Caco-2 (cell line): ENCODE measurements at regions not wholly inside any gene's neighbourhood (a gene's known extent, or its start where the extent isn't known, plus 50 kb on each side); places are given as distances from the start of the nearest gene placed in this dataset.

Experiments used
- BruUV-seq: library from RNA; stranded (reverse); fragments of 400-500 nt; replicated peaks from 2 replicates; lab custom pipeline; 2021; lab: Mats Ljungman, UMichigan
- CTCF ChIA-PET: fragments of 300-600 bp; sonication (Branson Sonifier 250); formaldehyde crosslinking; loops from one replicate; lab custom pipeline; 2022; ENCODE audit warnings: antibody characterized with exemption; lab: Charles Lee
- POLR2A ChIA-PET: fragments of 300-600 bp; sonication (Branson Sonifier 250); formaldehyde crosslinking; loops from one replicate; lab custom pipeline; 2022; ENCODE audit warnings: antibody characterized with exemption; lab: Charles Lee
- DNase-seq, 2 experiments: peaks; one replicate each; pipeline versions ENCODE4 v3.0.0 to v3.0.0-alpha.2; 2020 to 2022
- H3K27me3 ChIP-seq: replicated peaks from 2 replicates; pipeline ENCODE4 v1.6.0; 2011; ENCODE audit warnings: low read length; ENCODE audit not compliant: control insufficient read depth, insufficient read depth
- H3K36me3 ChIP-seq: 2 replicates; pipeline ENCODE4 v1.5.1; 2011; ENCODE audit warnings: low read length; ENCODE audit not compliant: control insufficient read depth, insufficient read depth
- H3K4me1 ChIP-seq: fragments of 250-450 bp; sonication (Bioruptor Pico); 2 replicates; pipeline ENCODE4 v1.5.1; 2020; ENCODE audit warnings: mild to moderate bottlenecking
- H3K4me3 ChIP-seq: 2 replicates; pipeline ENCODE4 v1.5.1; 2011; ENCODE audit warnings: low read depth, mild to moderate bottlenecking, control low read depth, low read length
- H3K9me3 ChIP-seq: fragments of 250-450 bp; sonication (Bioruptor Pico); 2 replicates; pipeline ENCODE4 v1.5.1; 2020; ENCODE audit warnings: mild to moderate bottlenecking, moderate library complexity
- H3K27ac Mint-ChIP-seq: one replicate; pipeline ENCODE4 v1.8.0; 2022; ENCODE audit warnings: mixed read lengths; ENCODE audit not compliant: unreplicated experiment
- H3K27me3 Mint-ChIP-seq: one replicate; pipeline ENCODE4 v1.8.0; 2022; ENCODE audit warnings: mixed read lengths; ENCODE audit not compliant: insufficient read depth, unreplicated experiment
- H3K36me3 Mint-ChIP-seq: one replicate; pipeline ENCODE4 v1.8.0; 2022; ENCODE audit warnings: mild to moderate bottlenecking, mixed read lengths; ENCODE audit not compliant: insufficient read depth, unreplicated experiment
- H3K4me1 Mint-ChIP-seq: one replicate; pipeline ENCODE4 v1.8.0; 2022; ENCODE audit warnings: low read depth, mixed read lengths; ENCODE audit not compliant: unreplicated experiment
- H3K4me3 Mint-ChIP-seq: one replicate; pipeline ENCODE4 v1.8.0; 2022; ENCODE audit warnings: mild to moderate bottlenecking, moderate library complexity, mixed read lengths; ENCODE audit not compliant: unreplicated experiment
- H3K9me3 Mint-ChIP-seq: one replicate; pipeline ENCODE4 v1.8.0; 2022; ENCODE audit warnings: mixed read lengths; ENCODE audit not compliant: unreplicated experiment
- CTCF ChIP-seq, 2 experiments: fragments of 200-600 bp in 1 of 2; IDR thresholded peaks; 1 replicate in 1 of 2; 2 replicates in 1 of 2; pipeline versions ENCODE4 v1.5.1 to v1.8.0; 2011 to 2022; ENCODE audit warnings: antibody characterized with exemption in 1 of 2, control low read depth in 1 of 2, inconsistent platforms in 1 of 2, low read depth in 1 of 2, low read length in 1 of 2, mild to moderate bottlenecking in 1 of 2, moderate library complexity in 1 of 2; ENCODE audit not compliant: insufficient read depth in 1 of 2, severe bottlenecking in 1 of 2, unreplicated experiment in 1 of 2
- intact Hi-C: fragments of 100-400 bp; cut with micrococcal nuclease; formaldehyde crosslinking; loops from one replicate; pipeline ENCODE4 v1.10.0; 2022; ENCODE audit not compliant: unreplicated experiment

GRCh38 chr17:31700973-31701372 lies 158.1 kb downstream of the COPRS start:
- no peaks in the 10 kb centered on the region for H3K36me3 Mint-ChIP-seq
- Histone ChIP-seq H3K9me3 (no peaks in the 10 kb centered on the region), H3K4me3 (no peak overlapping the region), H3K4me1 (peaks cover 6% of the 10 kb centered on the region), H3K36me3 (no peaks in the 10 kb centered on the region), H3K27me3 (no peaks in the 10 kb centered on the region)
- H3K4me3 Mint-ChIP-seq = no peak overlapping the region
- no peak overlapping the region for H3K27ac Mint-ChIP-seq
- H3K9me3 Mint-ChIP-seq = no peaks in the 10 kb centered on the region
- ChIA-PET POLR2A (interaction anchor here (0.7 kb wide), 1 partner anchor 48 kb away, joined by 3 read pairs; no protein-coding TSS in a partner anchor), CTCF (no interaction called here)
- intact Hi-C loops = no loop called here
- no peak for DNase-seq
- BruUV-seq = no TSS peak
- H3K27me3 Mint-ChIP-seq = no peaks in the 10 kb centered on the region
- TF ChIP-seq CTCF (IDR thresholded peaks at IDR 0.05; ENCODE audit: insufficient read depth in 1 of 2, low read depth in 1 of 2, low read length in 1 of 2, severe bottlenecking in 1 of 2, unreplicated experiment in 1 of 2) = no peak
- peaks cover 8% of the 10 kb centered on the region for H3K4me1 Mint-ChIP-seq

GRCh38 chr17:31699886-31700285 lies 159.2 kb downstream of the COPRS start:
- ChIA-PET POLR2A (no interaction called here), CTCF (interaction anchor here (0.6 kb wide), 1 partner anchor 144 kb away, joined by 4 read pairs; no protein-coding TSS in a partner anchor)
- no peak overlapping the region for H3K4me3 Mint-ChIP-seq
- no peaks in the 10 kb centered on the region for H3K36me3 Mint-ChIP-seq
- H3K4me1 Mint-ChIP-seq = peaks cover 8% of the 10 kb centered on the region
- intact Hi-C loops = loop anchor here (5.0 to 10.0 kb wide), 2 partner anchors 135 to 142 kb away; no protein-coding TSS in a partner anchor
- Histone ChIP-seq H3K4me3 (no peak overlapping the region), H3K27me3 (no peaks in the 10 kb centered on the region), H3K36me3 (no peaks in the 10 kb centered on the region), H3K4me1 (peaks cover 10% of the 10 kb centered on the region), H3K9me3 (no peaks in the 10 kb centered on the region)
- H3K27me3 Mint-ChIP-seq = no peaks in the 10 kb centered on the region
- no peaks in the 10 kb centered on the region for H3K9me3 Mint-ChIP-seq
- no peak for TF ChIP-seq CTCF (IDR thresholded peaks at IDR 0.05; ENCODE audit: insufficient read depth in 1 of 2, low read depth in 1 of 2, low read length in 1 of 2, severe bottlenecking in 1 of 2, unreplicated experiment in 1 of 2)
- no TSS peak for BruUV-seq
- no peak for DNase-seq
- no peak overlapping the region for H3K27ac Mint-ChIP-seq

- H3K27me3 Mint-ChIP-seq = no peaks in the 10 kb centered on the region
- BruUV-seq = no TSS peak
- DNase-seq = no peak
- Histone ChIP-seq H3K36me3 (no peaks in the 10 kb centered on the region), H3K9me3 (no peaks in the 10 kb centered on the region), H3K4me3 (no peak overlapping the region), H3K27me3 (no peaks in the 10 kb centered on the region), H3K4me1 (peaks cover 10% of the 10 kb centered on the region)
- CTCF ChIA-PET = no interaction called here
- no peaks in the 10 kb centered on the region for H3K9me3 Mint-ChIP-seq
- intact Hi-C loops = loop anchor here (5.0 to 10.0 kb wide), 2 partner anchors 134 to 143 kb away; no protein-coding TSS in a partner anchor
- no peak overlapping the region for H3K27ac Mint-ChIP-seq
- no peak overlapping the region for H3K4me3 Mint-ChIP-seq
- no peaks in the 10 kb centered on the region for H3K36me3 Mint-ChIP-seq
- POLR2A ChIA-PET = no interaction called here
- peaks cover 8% of the 10 kb centered on the region for H3K4me1 Mint-ChIP-seq
- TF ChIP-seq CTCF (IDR thresholded peaks at IDR 0.05; ENCODE audit: insufficient read depth in 1 of 2, low read depth in 1 of 2, low read length in 1 of 2, severe bottlenecking in 1 of 2, unreplicated experiment in 1 of 2) = no peak
Observed at GRCh38 chr17:31699281-31699680, 159.8 kb downstream of the COPRS start.
